Calu3 (cell line): ENCODE measurements at regions not wholly inside any gene's neighbourhood (a gene's known extent, or its start where the extent isn't known, plus 50 kb on each side); places are given as distances from the start of the nearest gene placed in this dataset.

Experiments
- BruUV-seq: library from RNA; stranded (reverse); fragments of 400-500 nt; replicated peaks from 2 replicates; lab custom pipeline; 2021; lab: Mats Ljungman, UMichigan
- CTCF ChIA-PET: fragments of 300-600 bp; sonication (Branson Sonifier 250); formaldehyde crosslinking; loops from one replicate; lab custom pipeline; 2022; ENCODE audit warnings: antibody characterized with exemption; lab: Charles Lee
- DNase-seq: peaks from one replicate; pipeline ENCODE4 v3.0.0; 2022
- H3K27ac Mint-ChIP-seq: one replicate; pipeline ENCODE4 v1.8.0; 2022; ENCODE audit warnings: mixed read lengths; ENCODE audit not compliant: unreplicated experiment
- H3K27me3 Mint-ChIP-seq: one replicate; pipeline ENCODE4 v1.8.0; 2022; ENCODE audit warnings: mixed read lengths; ENCODE audit not compliant: unreplicated experiment
- H3K36me3 Mint-ChIP-seq: one replicate; pipeline ENCODE4 v1.8.0; 2022; ENCODE audit warnings: mild to moderate bottlenecking, moderate library complexity, mixed read lengths; ENCODE audit not compliant: insufficient read depth, unreplicated experiment
- H3K4me1 Mint-ChIP-seq: one replicate; pipeline ENCODE4 v1.8.0; 2022; ENCODE audit warnings: mild to moderate bottlenecking, low read depth, mixed read lengths; ENCODE audit not compliant: unreplicated experiment
- H3K4me3 Mint-ChIP-seq: one replicate; pipeline ENCODE4 v1.8.0; 2022; ENCODE audit warnings: mild to moderate bottlenecking, low read depth, moderate library complexity, mixed read lengths; ENCODE audit not compliant: unreplicated experiment
- H3K9me3 Mint-ChIP-seq: one replicate; pipeline ENCODE4 v1.8.0; 2022; ENCODE audit warnings: low read depth, mixed read lengths; ENCODE audit not compliant: unreplicated experiment
- CTCF ChIP-seq: fragments of 200-600 bp; IDR thresholded peaks from one replicate; pipeline ENCODE4 v1.8.0; 2022; ENCODE audit warnings: antibody characterized with exemption; ENCODE audit not compliant: unreplicated experiment
- intact Hi-C: fragments of 100-400 bp; cut with micrococcal nuclease; formaldehyde crosslinking; loops from one replicate; pipeline ENCODE4 v1.10.0; 2022; ENCODE audit not compliant: unreplicated experiment

- Mint-ChIP-seq H3K27ac (no peak overlapping the region), H3K9me3 (no peaks in the 10 kb centered on the region), H3K27me3 (no peaks in the 10 kb centered on the region), H3K4me3 (no peak overlapping the region), H3K4me1 (no peaks in the 10 kb centered on the region), H3K36me3 (no peaks in the 10 kb centered on the region)
- intact Hi-C loops = no loop called here
- no peak for DNase-seq
- no TSS peak for BruUV-seq
- TF ChIP-seq CTCF = no peak
- CTCF ChIA-PET = no interaction called here
These were observed 151.7 kb downstream of the OR2B2 start for GRCh38 chr6:27760464-27760863.

GRCh38 chr6:27759930-27760329 lies 152.3 kb downstream of the OR2B2 start:
- TF ChIP-seq CTCF = no peak
- Mint-ChIP-seq H3K4me3 (no peak overlapping the region), H3K9me3 (no peaks in the 10 kb centered on the region), H3K27me3 (no peaks in the 10 kb centered on the region), H3K27ac (no peak overlapping the region), H3K4me1 (peaks cover 4% of the 10 kb centered on the region), H3K36me3 (no peaks in the 10 kb centered on the region)
- CTCF ChIA-PET = interaction anchor here (0.6 kb wide), 1 partner anchor 512 kb away, joined by 3 read pairs; the partner anchor contains the start of gene PRSS16
- intact Hi-C loops = loop anchor here (10.0 kb wide), 1 partner anchor 445 kb away; the partner anchor contains the start of gene POM121L2
- no TSS peak for BruUV-seq
- DNase-seq = no peak

GRCh38 chr6:27758491-27758890 lies 153.7 kb downstream of the OR2B2 start:
- Mint-ChIP-seq H3K4me1 (peaks cover 17% of the 10 kb centered on the region), H3K36me3 (peaks cover 8% of the 10 kb centered on the region), H3K27me3 (no peaks in the 10 kb centered on the region), H3K4me3 (no peak overlapping the region), H3K27ac (no peak overlapping the region), H3K9me3 (no peaks in the 10 kb centered on the region)
- CTCF ChIA-PET = no interaction called here
- no TSS peak for BruUV-seq
- no peak for TF ChIP-seq CTCF
- DNase-seq = no peak
- intact Hi-C loops = loop anchor here (10.0 kb wide), 1 partner anchor 444 kb away; the partner anchor contains the start of gene POM121L2

- DNase-seq = no peak
These were observed 154.9 kb downstream of the OR2B2 start for GRCh38 chr6:27757307-27757706.

More at GRCh38 chr6:27757307-27757706, 154.9 kb downstream of the OR2B2 start:
- CTCF ChIA-PET = no interaction called here
- no peak overlapping the region for H3K27ac Mint-ChIP-seq
- H3K4me3 Mint-ChIP-seq = no peak overlapping the region
- intact Hi-C loops = loop anchor here (10.0 kb wide), 1 partner anchor 443 kb away; the partner anchor contains the start of gene POM121L2
- TF ChIP-seq CTCF = no peak
- BruUV-seq = no TSS peak
- H3K27me3 Mint-ChIP-seq = no peaks in the 10 kb centered on the region
- H3K9me3 Mint-ChIP-seq = no peaks in the 10 kb centered on the region
- H3K4me1 Mint-ChIP-seq = peaks cover 21% of the 10 kb centered on the region
- peaks cover 20% of the 10 kb centered on the region for H3K36me3 Mint-ChIP-seq
